CD14-positive monocyte (primary cell): ENCODE measurements at regions not wholly inside any gene's neighbourhood (a gene's known extent, or its start where the extent isn't known, plus 50 kb on each side); places are given as distances from the start of the nearest gene placed in this dataset.

Experiments
- DNase-seq, 3 donors: peaks; one replicate each; pipeline ENCODE4 v3.0.0-alpha.2; 2011 to 2022
- H2AFZ ChIP-seq: 2 replicates; pipeline ENCODE4 v1.6.0; 2012; ENCODE audit warnings: mild to moderate bottlenecking, low read depth, low read length, inconsistent platforms; ENCODE audit not compliant: insufficient read depth, poor library complexity, severe bottlenecking
- H3K27ac ChIP-seq, 2 donors: 1 replicate in 1 of 2; 2 replicates in 1 of 2; pipeline ENCODE4 v1.5.1; 2012 to 2013; ENCODE audit warnings: low read length in 2 of 2, control low read depth in 1 of 2, inconsistent platforms in 1 of 2, low read depth in 1 of 2, mild to moderate bottlenecking in 1 of 2
- H3K27me3 ChIP-seq, 2 donors: one replicate each; pipeline versions ENCODE4 v1.6.0 to v1.6.1; 2011 to 2013; ENCODE audit warnings: low read length in 2 of 2; ENCODE audit not compliant: control insufficient read depth in 2 of 2, insufficient read depth in 2 of 2
- H3K36me3 ChIP-seq, 2 donors: replicated peaks in 1 of 2; 1 replicate in 1 of 2; 2 replicates in 1 of 2; pipeline versions ENCODE4 v1.5.1 to v1.6.1; 2012 to 2013; ENCODE audit warnings: low read length in 2 of 2, control low read depth in 1 of 2, inconsistent platforms in 1 of 2, mild to moderate bottlenecking in 1 of 2; ENCODE audit not compliant: insufficient read depth in 2 of 2, control insufficient read depth in 1 of 2
- H3K4me1 ChIP-seq, 2 donors: 1 replicate in 1 of 2; 2 replicates in 1 of 2; pipeline versions ENCODE4 v1.5.1 to v1.6.1; 2012 to 2013; ENCODE audit warnings: low read length in 2 of 2, control low read depth in 1 of 2, inconsistent platforms in 1 of 2, mild to moderate bottlenecking in 1 of 2, moderate library complexity in 1 of 2; ENCODE audit not compliant: insufficient read depth in 2 of 2, control insufficient read depth in 1 of 2
- H3K4me2 ChIP-seq: replicated peaks from 2 replicates; pipeline ENCODE3; 2012; ENCODE audit warnings: low read length, moderate library complexity, mild to moderate bottlenecking; ENCODE audit not compliant: poor library complexity, severe bottlenecking; ENCODE audit errors: extremely low read depth
- H3K4me3 ChIP-seq, 3 experiments: fragments of 200-600 bp in 1 of 3; sonication (generic) in 1 of 3; replicated peaks in 1 of 3; 1 replicate in 2 of 3; 2 replicates in 1 of 3; pipeline ENCODE4 v1.5.1; 2011 to 2013; ENCODE audit warnings: low read length in 3 of 3, mild to moderate bottlenecking in 3 of 3, control low read depth in 2 of 3, low read depth in 2 of 3, inconsistent platforms in 1 of 3, moderate library complexity in 1 of 3
- H3K79me2 ChIP-seq: 2 replicates; pipeline ENCODE4 v1.6.0; 2012; ENCODE audit warnings: mild to moderate bottlenecking, control low read depth, inconsistent platforms, low read length, moderate library complexity; ENCODE audit not compliant: insufficient read depth
- H3K9ac ChIP-seq: 2 replicates; pipeline ENCODE4 v1.6.0; 2017; ENCODE audit warnings: low read length, mild to moderate bottlenecking; ENCODE audit not compliant: insufficient read depth, poor library complexity, severe bottlenecking
- H3K9me3 ChIP-seq, 2 donors: replicated peaks in 1 of 2; 1 replicate in 1 of 2; 2 replicates in 1 of 2; pipeline versions ENCODE4 v1.5.1 to v1.6.1; 2012 to 2013; ENCODE audit warnings: low read length in 2 of 2, control low read depth in 1 of 2; ENCODE audit not compliant: control insufficient read depth in 1 of 2, insufficient read depth in 1 of 2
- H4K20me1 ChIP-seq: 2 replicates; pipeline ENCODE4 v1.6.0; 2012; ENCODE audit warnings: mild to moderate bottlenecking, low read length, control low read depth, moderate library complexity; ENCODE audit not compliant: insufficient read depth
- H3K27ac Mint-ChIP-seq, 7 donors: one replicate each; pipeline ENCODE4 v1.8.0; 2020; ENCODE audit warnings: mild to moderate bottlenecking in 7 of 7, mixed read lengths in 7 of 7, moderate library complexity in 6 of 7, inconsistent platforms in 2 of 7
- H3K27me3 Mint-ChIP-seq, 3 donors: one replicate each; pipeline ENCODE4 v1.8.0; 2021 to 2022; ENCODE audit warnings: low read depth in 3 of 3, mild to moderate bottlenecking in 3 of 3, mixed read lengths in 3 of 3, moderate library complexity in 3 of 3, inconsistent platforms in 1 of 3
- H3K36me3 Mint-ChIP-seq, 2 donors: one replicate each; pipeline ENCODE4 v1.8.0; 2020; ENCODE audit warnings: mixed read lengths in 2 of 2, inconsistent platforms in 1 of 2, mild to moderate bottlenecking in 1 of 2
- H3K4me1 Mint-ChIP-seq: one replicate; pipeline ENCODE4 v1.8.0; 2020; ENCODE audit warnings: mild to moderate bottlenecking, mixed read lengths
- H3K4me3 Mint-ChIP-seq, 2 donors: one replicate each; pipeline ENCODE4 v1.8.0; 2020; ENCODE audit warnings: mild to moderate bottlenecking in 2 of 2, mixed read lengths in 2 of 2, moderate library complexity in 1 of 2
- H3K9me3 Mint-ChIP-seq, 7 donors: one replicate each; pipeline ENCODE4 v1.8.0; 2020 to 2022; ENCODE audit warnings: mixed read lengths in 7 of 7, mild to moderate bottlenecking in 6 of 7, moderate library complexity in 6 of 7, inconsistent platforms in 2 of 7
- CTCF ChIP-seq: fragments of 200-600 bp; IDR thresholded peaks from one replicate; pipeline ENCODE4 v1.8.0; 2022; ENCODE audit warnings: antibody characterized with exemption, mild to moderate bottlenecking
- WGBS: methylation state at CpG from one replicate; pipeline ENCODE4 v1.1.5; 2013; ENCODE audit warnings: missing lambda C conversion rate; ENCODE audit not compliant: insufficient coverage; 5-methylcytosine and 5-hydroxymethylcytosine counted together
- intact Hi-C, 2 donors: fragments of 100-400 bp; cut with micrococcal nuclease; formaldehyde crosslinking; loops; one replicate each; pipeline versions ENCODE4 v1.15.0 to v1.15.1; 2023

- 70% methylated on average over 3 of the region's 4 CpGs for WGBS
- no peak overlapping the region for H3K4me3 Mint-ChIP-seq
These were observed 503.1 kb downstream of the AACS start for GRCh38 chr12:125568306-125568705.

GRCh38 chr12:125573271-125573670 is 508.0 kb downstream of the AACS start:
- intact Hi-C loops, result no loop called here
- H3K9me3 ChIP-seq, result peaks cover 0 to 4% of the 10 kb centered on the region in 2 donors

More at GRCh38 chr12:125568306-125568705, 503.1 kb downstream of the AACS start:
- Histone ChIP-seq H2AFZ (no peak overlapping the region), H3K27ac (no peak overlapping the region), H3K9me3 (no peaks in the 10 kb centered on the region), H3K9ac (no peak overlapping the region), H3K27me3 (no peaks in the 10 kb centered on the region), H3K79me2 (no peaks in the 10 kb centered on the region), H3K4me3 (no peak overlapping the region), H3K4me2 (no peak overlapping the region), H3K4me1 (no peaks in the 10 kb centered on the region), H3K36me3 (no peaks in the 10 kb centered on the region), H4K20me1 (no peaks in the 10 kb centered on the region)
- intact Hi-C loops, result no loop called here
- TF ChIP-seq CTCF, result no peak
- no peak overlapping the region for H3K27ac Mint-ChIP-seq
- no peak for DNase-seq
- H3K9me3 Mint-ChIP-seq, result peaks cover 0 to 2% (median 0%) of the 10 kb centered on the region in 7 donors
- no peaks in the 10 kb centered on the region for H3K36me3 Mint-ChIP-seq
- H3K27me3 Mint-ChIP-seq, result peaks cover 0 to 1% (median 1%) of the 10 kb centered on the region in 3 donors
- H3K4me1 Mint-ChIP-seq, result no peaks in the 10 kb centered on the region

More at GRCh38 chr12:125573271-125573670, 508.0 kb downstream of the AACS start:
- Histone ChIP-seq H3K4me2 (no peak overlapping the region), H3K27ac (no peak overlapping the region), H3K4me1 (no peaks in the 10 kb centered on the region), H3K36me3 (no peaks in the 10 kb centered on the region), H4K20me1 (no peaks in the 10 kb centered on the region), H3K9ac (no peak overlapping the region), H2AFZ (no peak overlapping the region), H3K4me3 (no peak overlapping the region), H3K27me3 (no peaks in the 10 kb centered on the region), H3K79me2 (no peaks in the 10 kb centered on the region)
- H3K36me3 Mint-ChIP-seq, result no peaks in the 10 kb centered on the region
- DNase-seq, result no peak
- WGBS, result 100% methylated on average over 1 of the region's 1 CpG
- H3K4me1 Mint-ChIP-seq, result no peaks in the 10 kb centered on the region
- H3K9me3 Mint-ChIP-seq, result peaks cover 0 to 4% (median 2%) of the 10 kb centered on the region in 7 donors
- H3K27ac Mint-ChIP-seq, result no peak overlapping the region
- H3K27me3 Mint-ChIP-seq, result peaks cover 0 to 1% (median 0%) of the 10 kb centered on the region in 3 donors
- no peak for TF ChIP-seq CTCF
- H3K4me3 Mint-ChIP-seq, result no peak overlapping the region
